ENCODE measurements at regions not wholly inside any gene's neighbourhood (a gene's known extent, or its start where the extent isn't known, plus 50 kb on each side); places are given as distances from the start of the nearest gene placed in this dataset.

- TF ChIP-seq CTCF (IDR thresholded peaks at IDR 0.05) (no peak), POLR2A (IDR thresholded peaks at IDR 0.05) (no peak), EP300 (IDR thresholded peaks at IDR 0.05) (no peak)
Observed at GRCh38 chr15:88385078-88385700, 82.0 kb downstream of the MRPL46 start.
